ENCODE measurements at regions not wholly inside any gene's neighbourhood (a gene's known extent, or its start where the extent isn't known, plus 50 kb on each side); places are given as distances from the start of the nearest gene placed in this dataset.

- H3K27me3 Mint-ChIP-seq (ENCODE audit: low read depth) = no peaks in the 10 kb centered on the region
Measured at GRCh38 chr12:77575376-77575919, 255.2 kb upstream of the NAV3 start.

GRCh38 chr12:77572371-77572770, 258.3 kb upstream of the NAV3 start:
- H3K36me3 Mint-ChIP-seq (ENCODE audit: low read depth) = no peaks in the 10 kb centered on the region
- H3K4me1 Mint-ChIP-seq (ENCODE audit: low read depth) = no peaks in the 10 kb centered on the region
- no peak for DNase-seq (ENCODE audit: low spot score)
- intact Hi-C loops (cut with micrococcal nuclease) = no loop called here
- no peak overlapping the region for H3K27ac Mint-ChIP-seq
- no peak overlapping the region for H3K4me3 Mint-ChIP-seq (ENCODE audit: low read depth)
- H3K27me3 Mint-ChIP-seq (ENCODE audit: low read depth) = no peaks in the 10 kb centered on the region
- H3K9me3 Mint-ChIP-seq = no peaks in the 10 kb centered on the region

More at GRCh38 chr12:77575376-77575919, 255.2 kb upstream of the NAV3 start:
- no peaks in the 10 kb centered on the region for H3K4me1 Mint-ChIP-seq (ENCODE audit: low read depth)
- no peak for DNase-seq (ENCODE audit: low spot score)
- intact Hi-C loops (cut with micrococcal nuclease) = no loop called here
- H3K27ac Mint-ChIP-seq = no peak overlapping the region
- H3K4me3 Mint-ChIP-seq (ENCODE audit: low read depth) = no peak overlapping the region
- no peaks in the 10 kb centered on the region for H3K9me3 Mint-ChIP-seq
- H3K36me3 Mint-ChIP-seq (ENCODE audit: low read depth) = no peaks in the 10 kb centered on the region

- Mint-ChIP-seq H3K4me1 (ENCODE audit: low read depth) (no peaks in the 10 kb centered on the region), H3K36me3 (ENCODE audit: low read depth) (no peaks in the 10 kb centered on the region), H3K27ac (no peak overlapping the region), H3K9me3 (no peaks in the 10 kb centered on the region), H3K4me3 (ENCODE audit: low read depth) (no peak overlapping the region), H3K27me3 (ENCODE audit: low read depth) (no peaks in the 10 kb centered on the region)
- intact Hi-C loops (cut with micrococcal nuclease) = no loop called here
- DNase-seq (ENCODE audit: low spot score) = no peak
Measured at GRCh38 chr12:77571768-77572167, 258.9 kb upstream of the NAV3 start.

- no peak overlapping the region for H3K27ac Mint-ChIP-seq
- H3K4me1 Mint-ChIP-seq (ENCODE audit: low read depth) = no peaks in the 10 kb centered on the region
- H3K36me3 Mint-ChIP-seq (ENCODE audit: low read depth) = no peaks in the 10 kb centered on the region
- no peak overlapping the region for H3K4me3 Mint-ChIP-seq (ENCODE audit: low read depth)
- no peak for DNase-seq (ENCODE audit: low spot score)
- intact Hi-C loops (cut with micrococcal nuclease) = no loop called here
- no peaks in the 10 kb centered on the region for H3K27me3 Mint-ChIP-seq (ENCODE audit: low read depth)
- no peaks in the 10 kb centered on the region for H3K9me3 Mint-ChIP-seq
Measured at GRCh38 chr12:77571127-77571526, 259.6 kb upstream of the NAV3 start.

GRCh38 chr12:77569876-77570275, 260.8 kb upstream of the NAV3 start:
- no peaks in the 10 kb centered on the region for H3K27me3 Mint-ChIP-seq (ENCODE audit: low read depth)
- DNase-seq (ENCODE audit: low spot score) = no peak
- H3K36me3 Mint-ChIP-seq (ENCODE audit: low read depth) = no peaks in the 10 kb centered on the region
- no peak overlapping the region for H3K4me3 Mint-ChIP-seq (ENCODE audit: low read depth)
- no peaks in the 10 kb centered on the region for H3K9me3 Mint-ChIP-seq
- intact Hi-C loops (cut with micrococcal nuclease) = no loop called here
- H3K4me1 Mint-ChIP-seq (ENCODE audit: low read depth) = no peaks in the 10 kb centered on the region
- no peak overlapping the region for H3K27ac Mint-ChIP-seq

- DNase-seq (ENCODE audit: low spot score) = no peak
- no peaks in the 10 kb centered on the region for H3K27me3 Mint-ChIP-seq (ENCODE audit: low read depth)
- no peak overlapping the region for H3K4me3 Mint-ChIP-seq (ENCODE audit: low read depth)
- no peak overlapping the region for H3K27ac Mint-ChIP-seq
- H3K4me1 Mint-ChIP-seq (ENCODE audit: low read depth) = no peaks in the 10 kb centered on the region
- no peaks in the 10 kb centered on the region for H3K9me3 Mint-ChIP-seq
- no peaks in the 10 kb centered on the region for H3K36me3 Mint-ChIP-seq (ENCODE audit: low read depth)
- intact Hi-C loops (cut with micrococcal nuclease) = no loop called here
Measured at GRCh38 chr12:77560714-77561113, 270.0 kb upstream of the NAV3 start.

- Mint-ChIP-seq H3K27ac (no peak overlapping the region), H3K4me1 (ENCODE audit: low read depth) (no peaks in the 10 kb centered on the region), H3K4me3 (ENCODE audit: low read depth) (no peak overlapping the region), H3K9me3 (no peaks in the 10 kb centered on the region), H3K27me3 (ENCODE audit: low read depth) (no peaks in the 10 kb centered on the region), H3K36me3 (ENCODE audit: low read depth) (no peaks in the 10 kb centered on the region)
- intact Hi-C loops (cut with micrococcal nuclease) = no loop called here
- no peak for DNase-seq (ENCODE audit: low spot score)
Measured at GRCh38 chr12:77559400-77560074, 271.2 kb upstream of the NAV3 start.

GRCh38 chr12:77555074-77555473, 275.6 kb upstream of the NAV3 start:
- H3K27ac Mint-ChIP-seq = no peak overlapping the region
- intact Hi-C loops (cut with micrococcal nuclease) = no loop called here
- peaks cover 2% of the 10 kb centered on the region for H3K4me1 Mint-ChIP-seq (ENCODE audit: low read depth)
- H3K27me3 Mint-ChIP-seq (ENCODE audit: low read depth) = no peaks in the 10 kb centered on the region
- DNase-seq (ENCODE audit: low spot score) = no peak
- no peaks in the 10 kb centered on the region for H3K36me3 Mint-ChIP-seq (ENCODE audit: low read depth)
- H3K4me3 Mint-ChIP-seq (ENCODE audit: low read depth) = no peak overlapping the region
- no peaks in the 10 kb centered on the region for H3K9me3 Mint-ChIP-seq

- H3K4me3 Mint-ChIP-seq (ENCODE audit: low read depth) = no peak overlapping the region
Measured at GRCh38 chr12:77553976-77554619, 276.6 kb upstream of the NAV3 start.

GRCh38 chr12:77549383-77550128, 281.1 kb upstream of the NAV3 start:
- intact Hi-C loops (cut with micrococcal nuclease) = no loop called here
- H3K4me1 Mint-ChIP-seq (ENCODE audit: low read depth) = peaks cover 2% of the 10 kb centered on the region
- no peaks in the 10 kb centered on the region for H3K9me3 Mint-ChIP-seq
- no peak overlapping the region for H3K4me3 Mint-ChIP-seq (ENCODE audit: low read depth)
- no peak for DNase-seq (ENCODE audit: low spot score)
- no peaks in the 10 kb centered on the region for H3K36me3 Mint-ChIP-seq (ENCODE audit: low read depth)
- no peaks in the 10 kb centered on the region for H3K27me3 Mint-ChIP-seq (ENCODE audit: low read depth)
- H3K27ac Mint-ChIP-seq = no peak overlapping the region

More at GRCh38 chr12:77553976-77554619, 276.6 kb upstream of the NAV3 start:
- Mint-ChIP-seq H3K4me1 (ENCODE audit: low read depth) (peaks cover 2% of the 10 kb centered on the region), H3K36me3 (ENCODE audit: low read depth) (no peaks in the 10 kb centered on the region), H3K27me3 (ENCODE audit: low read depth) (no peaks in the 10 kb centered on the region), H3K9me3 (no peaks in the 10 kb centered on the region), H3K27ac (no peak overlapping the region)
- intact Hi-C loops (cut with micrococcal nuclease) = no loop called here
- DNase-seq (ENCODE audit: low spot score) = no peak

- Mint-ChIP-seq H3K4me1 (ENCODE audit: low read depth) (peaks cover under 1% of the 10 kb centered on the region), H3K9me3 (peaks cover 5% of the 10 kb centered on the region), H3K4me3 (ENCODE audit: low read depth) (no peak overlapping the region), H3K27ac (no peak overlapping the region), H3K27me3 (ENCODE audit: low read depth) (no peaks in the 10 kb centered on the region), H3K36me3 (ENCODE audit: low read depth) (no peaks in the 10 kb centered on the region)
- no peak for DNase-seq (ENCODE audit: low spot score)
- intact Hi-C loops (cut with micrococcal nuclease) = no loop called here
Measured at GRCh38 chr12:77548797-77549196, 281.9 kb upstream of the NAV3 start.

- Mint-ChIP-seq H3K4me1 (ENCODE audit: low read depth) (no peaks in the 10 kb centered on the region), H3K9me3 (peaks cover 22% of the 10 kb centered on the region), H3K27me3 (ENCODE audit: low read depth) (no peaks in the 10 kb centered on the region), H3K27ac (no peak overlapping the region), H3K36me3 (ENCODE audit: low read depth) (no peaks in the 10 kb centered on the region), H3K4me3 (ENCODE audit: low read depth) (no peak overlapping the region)
- intact Hi-C loops (cut with micrococcal nuclease) = no loop called here
- DNase-seq (ENCODE audit: low spot score) = no peak
Measured at GRCh38 chr12:77540097-77540496, 290.6 kb upstream of the NAV3 start.

- Mint-ChIP-seq H3K36me3 (ENCODE audit: low read depth) (no peaks in the 10 kb centered on the region), H3K27me3 (ENCODE audit: low read depth) (no peaks in the 10 kb centered on the region), H3K4me3 (ENCODE audit: low read depth) (no peak overlapping the region), H3K4me1 (ENCODE audit: low read depth) (no peaks in the 10 kb centered on the region), H3K9me3 (peaks cover 8% of the 10 kb centered on the region), H3K27ac (no peak overlapping the region)
- intact Hi-C loops (cut with micrococcal nuclease) = no loop called here
- DNase-seq (ENCODE audit: low spot score) = no peak
Measured at GRCh38 chr12:77537663-77538062, 293.0 kb upstream of the NAV3 start.
